Stimulated activated CD4-positive, alpha-beta T cell treated with anti-CD3 and anti-CD28 coated beads, Interleukin-1b, Interleukin-23, amount 100 ng/mL, for 24 hours (primary cell): ENCODE measurements at regions not wholly inside any gene's neighbourhood (a gene's known extent, or its start where the extent isn't known, plus 50 kb on each side); places are given as distances from the start of the nearest gene placed in this dataset.
"Not testable (repeated sequence)": the region's sequence is repeated elsewhere in the genome, so short reads cannot be mapped to it uniquely, and the experiment has no call there.

Source experiments
- DNase-seq, 4 experiments: peaks; one replicate each; pipeline ENCODE4 v3.0.0-alpha.2; 2020; ENCODE audit warnings: low read depth in 4 of 4, low spot score in 1 of 4

DNA sequence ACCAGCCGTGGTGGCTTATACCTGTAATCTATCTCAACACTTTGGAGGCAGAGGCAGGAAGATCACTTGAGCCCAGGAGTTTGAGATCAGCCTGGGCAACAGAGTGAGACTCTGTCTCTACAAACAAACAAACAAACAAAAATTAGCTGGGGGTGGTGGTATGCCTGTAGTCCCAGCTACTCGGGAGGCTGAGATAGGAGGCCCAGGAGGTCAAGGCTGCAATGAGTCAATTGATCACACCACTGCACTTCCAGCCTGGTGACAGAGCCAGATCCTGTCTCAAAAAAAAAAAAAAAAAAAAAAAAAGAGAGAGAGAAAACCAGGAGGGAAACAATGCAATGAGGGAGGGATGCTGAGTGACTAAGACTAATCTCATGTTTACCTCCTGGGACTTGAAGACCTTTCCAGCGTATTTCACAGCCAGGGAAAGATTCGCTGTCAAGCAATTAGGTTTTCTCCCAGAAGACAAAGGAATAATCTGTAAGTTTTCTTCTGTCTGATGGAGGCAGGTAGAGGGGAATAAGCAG lies 51.1 kb upstream of the MIER3 start:
- no peak for DNase-seq

DNA sequence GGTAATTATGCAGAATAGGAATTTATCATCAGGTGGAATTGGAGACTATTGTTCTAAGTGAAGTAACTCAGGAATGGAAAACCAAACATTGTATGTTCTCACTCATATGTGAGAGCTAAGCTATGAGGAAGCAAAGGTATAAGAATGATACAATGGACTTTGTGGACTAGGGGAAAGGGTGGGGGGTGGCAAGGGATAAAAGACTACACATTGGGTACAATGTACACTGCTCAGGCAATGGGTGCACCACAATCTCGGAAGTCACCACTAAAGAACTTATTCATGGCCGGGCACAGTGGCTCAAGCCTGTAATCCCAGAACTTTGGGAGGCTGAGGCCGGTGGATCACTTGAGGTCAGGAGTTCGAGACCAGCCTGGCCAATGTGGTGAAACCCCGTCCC lies 51.6 kb upstream of the MIER3 start:
- DNase-seq, result not testable (repeated sequence)

DNA sequence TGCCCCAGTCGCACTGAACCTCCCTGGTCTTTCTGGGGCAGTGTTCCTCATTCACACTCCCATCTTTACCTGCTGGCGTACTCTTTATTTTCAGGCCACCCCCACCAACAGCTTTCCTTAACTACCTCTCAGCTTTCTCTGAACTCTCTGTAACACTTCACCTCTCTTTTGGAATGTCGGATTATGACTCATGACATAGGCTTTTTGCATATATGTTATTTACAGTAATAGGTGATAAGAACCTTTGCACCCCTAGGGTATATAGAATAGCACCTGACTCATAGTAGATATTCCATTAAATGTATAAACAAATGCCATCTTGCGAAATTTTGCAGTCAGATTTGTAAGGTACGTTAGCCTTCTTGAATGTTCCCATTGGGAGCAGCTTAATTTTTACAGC lies 52.9 kb upstream of the MIER3 start:
- DNase-seq, result no peak

DNA sequence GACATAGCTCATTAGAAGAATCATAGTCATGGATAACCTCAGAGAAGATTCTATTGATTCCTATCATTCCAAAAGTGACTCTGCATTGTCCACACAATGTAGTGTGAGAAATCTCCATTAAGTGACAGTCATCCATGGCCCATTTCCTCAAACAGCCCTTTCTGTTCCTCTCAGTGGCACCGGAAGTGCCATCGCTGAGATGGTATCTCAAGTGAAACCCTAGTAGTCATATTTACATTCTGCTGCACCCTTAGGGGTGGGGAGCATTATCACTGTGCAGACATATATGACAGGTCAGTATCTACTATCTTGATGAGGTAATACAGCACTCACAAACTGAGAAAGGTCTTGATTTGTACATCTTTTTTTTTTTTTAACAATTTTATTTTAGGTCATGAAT lies 55.4 kb upstream of the MIER3 start:
- no peak for DNase-seq

DNA sequence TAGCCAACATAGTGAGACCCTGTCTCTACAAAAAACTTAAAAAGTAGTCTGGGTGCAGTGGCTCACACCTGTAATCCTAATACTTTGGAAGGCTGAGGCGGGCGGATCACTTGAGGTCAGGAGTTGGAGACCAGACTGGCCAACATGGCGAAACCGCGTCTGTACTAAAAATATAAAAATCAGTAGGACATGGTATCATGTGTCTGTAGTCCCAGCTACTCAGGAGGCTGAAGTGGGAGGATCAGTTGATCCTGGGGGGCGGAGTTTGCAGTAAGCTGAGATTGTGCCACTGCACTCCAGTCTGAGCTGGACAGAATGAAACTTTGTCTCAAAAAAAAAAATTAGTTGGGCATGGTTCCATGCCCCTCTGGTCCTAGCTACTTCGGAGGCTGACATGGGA lies 57.9 kb upstream of the MIER3 start:
- no peak for DNase-seq

DNA sequence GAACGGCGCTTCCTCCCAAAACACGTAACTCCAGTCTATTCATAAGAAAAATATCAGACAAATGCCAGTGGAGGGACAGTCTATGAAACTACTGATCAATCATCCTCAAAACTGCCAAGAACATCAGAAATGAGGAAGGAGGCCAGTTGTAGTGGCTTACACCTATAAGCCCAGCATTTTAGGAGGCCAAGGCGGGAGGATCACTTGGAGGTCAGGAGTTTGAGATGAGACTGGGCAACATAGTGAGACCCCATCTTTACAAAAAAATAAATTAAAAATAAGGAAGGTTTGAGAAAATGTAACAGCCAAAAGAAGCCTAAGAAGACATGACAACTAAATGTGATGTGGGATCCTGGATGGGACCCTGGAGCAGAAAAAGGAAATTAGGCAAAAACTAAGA lies 58.9 kb upstream of the MIER3 start:
- no peak for DNase-seq

DNA sequence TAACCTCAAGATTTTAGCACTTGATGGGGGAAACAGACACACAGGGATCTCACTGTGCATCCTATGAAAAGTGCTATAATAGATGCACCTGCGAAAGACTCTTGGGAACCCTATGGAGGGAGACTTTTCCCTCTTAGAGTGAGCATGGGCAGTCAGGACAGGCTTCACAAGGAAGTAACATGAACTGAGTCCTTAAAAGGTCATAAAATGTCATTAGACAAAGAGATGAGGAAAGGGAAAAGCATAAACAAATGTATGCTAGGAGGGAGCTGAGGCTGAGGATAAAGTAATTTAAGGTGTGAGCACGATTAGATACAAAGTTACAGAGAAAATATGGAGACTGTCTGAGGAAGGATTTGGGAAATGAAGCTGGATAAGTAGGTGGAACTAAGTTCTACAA lies 60.6 kb upstream of the MIER3 start:
- DNase-seq, result no peak

DNA sequence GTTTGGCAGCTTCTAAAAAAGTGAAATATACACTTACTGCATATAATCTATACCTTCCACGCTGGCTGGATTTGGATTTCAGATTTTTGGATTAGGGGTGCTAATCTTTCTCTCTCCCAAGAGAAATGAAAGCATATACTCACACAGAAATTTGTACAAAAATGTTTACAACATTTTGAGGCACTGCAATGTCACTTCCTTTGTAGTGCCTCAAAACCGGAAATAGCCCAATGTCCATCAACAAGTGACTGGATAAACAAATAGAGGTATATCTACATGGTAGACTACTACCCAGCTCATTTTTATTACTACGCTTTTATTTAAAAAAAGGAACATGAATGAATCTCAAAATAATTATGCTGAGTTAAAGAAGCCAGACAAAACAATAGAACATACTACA lies 74.0 kb upstream of the MIER3 start:
- DNase-seq, result no peak

DNA sequence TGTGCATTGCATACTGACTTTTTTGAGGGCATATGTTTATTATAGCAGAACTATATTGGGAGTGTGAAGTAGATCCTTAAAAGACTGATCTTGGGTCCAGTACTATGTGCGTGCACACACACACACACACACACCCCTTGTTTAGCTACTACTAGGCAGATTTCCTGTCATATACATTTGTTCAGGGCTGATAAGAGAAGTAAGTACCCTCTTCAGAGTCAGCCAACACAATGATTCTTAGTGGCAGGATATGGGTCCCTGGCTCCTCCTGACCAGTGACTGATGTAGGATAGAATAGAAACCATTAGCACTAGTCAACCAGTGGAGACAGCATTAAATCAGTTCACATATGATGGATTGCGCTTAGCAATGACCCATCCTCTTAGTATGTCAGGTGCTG lies 76.2 kb upstream of the MIER3 start:
- no peak for DNase-seq

DNA sequence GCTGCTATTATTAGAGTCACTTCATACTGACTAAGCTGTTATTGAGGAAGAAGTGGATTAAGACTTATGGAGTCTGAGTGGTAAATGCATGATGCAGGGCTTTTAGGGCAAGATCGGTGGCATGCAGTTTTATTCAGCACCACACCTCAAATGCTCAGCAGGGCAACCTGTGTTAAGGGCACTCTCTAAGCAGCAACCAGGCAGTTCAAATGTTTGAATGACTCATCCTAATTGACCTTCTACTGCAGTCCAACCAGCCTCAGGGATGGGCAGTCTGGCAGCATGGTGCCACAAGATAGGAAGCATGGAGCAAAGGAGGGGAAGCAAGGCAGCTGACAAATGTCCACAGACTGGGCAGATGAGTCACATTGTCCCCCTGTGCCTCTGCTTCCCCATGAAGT lies 80.2 kb upstream of the MIER3 start:
- DNase-seq, result no peak

DNA sequence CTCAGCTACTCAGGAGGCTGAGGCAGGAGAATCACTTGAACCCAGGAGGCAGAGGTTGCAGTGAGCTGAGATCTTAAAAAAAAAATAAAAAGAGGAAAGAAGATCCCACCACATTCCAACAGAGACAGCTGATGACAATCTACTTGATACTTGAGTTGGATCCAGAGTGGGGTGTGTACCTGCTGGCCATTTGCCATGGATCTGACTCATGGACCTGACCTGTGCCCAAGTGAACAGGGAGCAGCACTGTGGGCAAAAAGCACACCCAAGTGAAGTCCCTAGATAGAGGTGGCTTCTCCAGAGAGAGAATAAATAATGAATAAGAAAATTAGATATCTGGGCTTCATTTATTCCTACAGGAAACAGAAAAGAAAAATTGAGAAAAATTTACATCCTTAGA lies 81.2 kb upstream of the MIER3 start:
- DNase-seq, result no peak

DNA sequence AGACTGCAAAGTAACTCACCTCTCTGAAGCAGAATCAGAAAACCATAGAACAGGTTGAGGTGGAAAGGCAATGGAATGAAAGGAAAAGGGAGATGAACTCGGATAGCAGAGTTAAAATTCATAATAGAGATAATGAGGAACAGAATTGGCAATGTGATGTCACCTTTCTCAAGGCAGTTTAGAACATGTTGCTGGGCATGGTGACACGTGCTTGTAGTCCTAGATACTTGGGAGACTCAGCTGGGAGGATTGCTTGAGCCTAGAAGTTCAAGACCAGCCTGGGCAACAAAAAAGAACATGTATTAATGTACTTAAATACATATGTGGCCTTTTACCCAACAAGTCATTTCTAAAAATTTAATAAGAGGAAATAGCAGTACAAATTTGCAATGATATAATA lies 81.6 kb upstream of the MIER3 start:
- DNase-seq, result no peak

DNA sequence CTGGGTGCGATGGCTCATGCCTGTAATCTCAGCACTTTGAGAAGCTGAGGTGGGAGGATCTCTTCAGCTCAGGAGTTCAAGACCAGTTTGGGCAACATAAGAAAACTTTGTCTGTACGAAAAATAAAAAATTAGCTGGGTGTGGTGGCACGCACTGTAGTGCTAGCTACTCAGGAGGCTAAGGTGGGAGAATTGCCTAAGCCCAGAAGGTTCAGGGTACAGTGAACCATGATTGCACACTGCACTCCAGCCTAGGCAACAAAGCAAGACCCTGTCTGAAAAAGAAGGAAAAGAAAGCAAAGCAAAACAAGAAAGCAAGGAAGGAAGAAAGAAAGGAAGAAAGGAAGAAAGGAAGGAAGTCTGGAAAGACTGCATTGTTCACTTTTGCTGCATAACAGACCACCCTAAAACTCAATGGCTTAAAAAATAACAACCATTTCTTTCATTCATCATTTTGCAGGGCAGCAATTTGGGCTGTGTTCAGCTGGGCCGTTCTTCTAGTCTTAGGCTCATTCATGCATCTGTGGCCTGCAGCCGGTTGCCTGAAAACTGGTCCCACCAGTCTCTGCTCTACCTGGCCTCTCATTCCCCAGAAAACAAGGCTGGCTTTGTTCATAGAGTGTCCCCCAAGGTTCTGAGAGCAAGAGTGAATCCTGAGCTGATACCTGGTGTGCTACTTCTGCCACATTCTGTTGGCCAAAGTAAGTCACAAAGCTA lies 82.4 kb upstream of the MIER3 start:
- DNase-seq, result no peak

DNA sequence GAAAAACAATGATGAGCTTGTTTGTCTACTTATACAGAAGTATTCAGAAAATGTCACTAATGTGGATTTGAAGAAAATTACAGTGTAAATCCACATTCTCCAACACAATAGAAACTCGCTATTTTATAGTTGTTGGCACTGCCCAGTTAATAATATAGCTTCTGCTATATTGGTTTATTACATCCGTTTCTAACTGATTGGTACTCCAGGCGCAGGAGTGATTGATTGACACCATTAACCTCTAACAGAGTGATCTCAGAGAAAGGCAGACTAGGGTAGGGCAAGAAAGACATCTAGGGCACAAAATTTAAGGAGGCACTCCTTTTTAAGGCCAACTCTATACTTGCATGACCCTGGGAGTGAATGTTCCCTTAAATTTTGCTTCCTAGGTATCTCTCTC lies 84.0 kb upstream of the MIER3 start:
- DNase-seq, result no peak

DNA sequence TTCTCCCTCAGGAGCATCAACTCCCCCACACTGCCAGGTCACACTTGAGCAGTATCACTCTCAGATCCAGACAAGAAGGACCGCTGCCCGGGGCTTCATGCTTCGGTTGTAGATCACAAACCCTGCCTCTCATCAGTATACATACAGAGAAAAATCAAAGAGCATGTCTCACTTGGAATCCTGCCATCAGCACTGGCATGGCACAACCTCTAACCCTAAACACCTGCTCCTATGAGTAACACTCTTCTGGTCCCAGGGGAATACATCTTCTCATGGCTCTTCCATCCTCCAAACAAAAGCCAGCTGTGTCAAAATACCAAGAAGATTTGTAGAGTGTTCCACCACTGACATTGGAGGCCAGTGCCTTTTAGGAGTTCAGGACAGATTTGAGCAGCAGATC lies 84.8 kb upstream of the MIER3 start:
- DNase-seq, result no peak

DNA sequence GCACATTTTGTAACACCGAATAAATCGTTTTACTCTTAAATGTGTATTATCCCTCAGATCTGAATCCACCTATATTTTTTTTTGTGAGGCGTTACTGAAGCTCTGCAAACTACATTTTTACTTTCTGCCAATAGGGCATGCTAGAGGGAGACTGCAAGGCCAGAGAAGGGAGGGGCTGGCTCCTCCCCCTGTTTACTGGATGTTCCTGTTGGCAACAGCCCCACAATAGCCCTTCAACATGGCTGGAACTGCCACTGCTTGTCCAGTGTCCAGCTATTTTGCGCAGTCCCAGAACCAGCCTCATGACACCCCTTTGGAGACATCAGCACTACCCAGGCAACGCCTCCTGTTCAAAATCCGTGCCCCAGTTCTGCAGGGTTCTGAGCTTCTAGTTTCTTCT lies 85.4 kb upstream of the MIER3 start:
- no peak for DNase-seq

DNA sequence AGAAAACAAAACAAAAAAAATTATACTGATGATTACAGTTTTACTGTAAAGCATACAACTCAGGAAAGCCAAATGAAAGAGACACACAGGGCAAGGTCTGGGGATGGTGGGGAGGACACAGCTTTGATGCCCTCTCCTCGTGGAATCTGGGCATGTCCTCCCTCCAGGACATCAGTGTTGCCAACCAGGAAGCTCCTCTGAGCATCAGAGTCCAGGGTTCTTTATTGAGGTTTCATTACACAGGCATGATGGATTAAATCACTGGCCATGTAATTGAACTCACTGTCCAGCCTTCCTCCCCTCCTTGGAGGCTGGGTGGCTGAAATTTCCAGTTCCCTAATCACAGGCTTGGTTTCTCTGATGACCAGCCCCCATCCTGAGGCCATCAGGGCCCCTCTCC lies 89.6 kb upstream of the MIER3 start:
- no peak for DNase-seq

DNA sequence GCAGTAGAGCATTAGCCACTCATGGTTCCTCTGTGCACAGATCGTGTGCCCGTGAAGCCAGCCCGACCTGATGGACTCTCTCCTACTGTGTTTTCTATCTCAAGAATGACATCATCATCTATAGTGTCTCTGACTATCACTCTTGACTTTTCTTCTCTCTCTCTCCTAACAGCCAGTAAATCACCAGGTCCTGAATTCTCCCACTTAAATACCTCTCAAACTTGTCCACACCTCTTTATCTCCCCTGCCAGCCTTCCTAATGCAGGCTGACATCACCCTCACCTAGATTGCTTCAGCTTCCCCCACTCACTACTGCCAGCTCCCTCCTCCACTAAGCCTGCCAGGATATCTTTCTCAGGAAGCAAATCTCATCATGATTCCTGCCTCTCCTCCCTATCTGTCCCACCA lies 90.6 kb upstream of the MIER3 start:
- DNase-seq, result no peak

DNA sequence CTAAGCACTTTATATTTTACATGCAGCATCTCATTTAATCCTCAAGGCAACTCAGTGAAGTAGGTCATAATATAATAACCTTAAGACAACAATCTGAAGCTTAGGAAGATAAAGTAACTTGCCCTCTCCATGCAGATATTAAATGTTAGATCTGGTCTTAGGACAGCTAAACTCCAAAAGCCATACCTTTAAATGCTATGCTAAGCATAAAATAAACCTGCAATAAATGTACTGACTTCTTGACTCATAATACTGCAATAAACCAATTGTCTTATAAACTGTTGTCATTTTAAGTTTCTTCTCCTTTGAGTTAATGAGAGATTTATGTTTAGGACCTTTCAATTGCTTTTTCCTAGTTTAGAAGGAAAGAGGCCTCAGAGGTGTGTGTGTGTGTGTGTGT lies 102.2 kb upstream of the MIER3 start:
- no peak for DNase-seq

DNA sequence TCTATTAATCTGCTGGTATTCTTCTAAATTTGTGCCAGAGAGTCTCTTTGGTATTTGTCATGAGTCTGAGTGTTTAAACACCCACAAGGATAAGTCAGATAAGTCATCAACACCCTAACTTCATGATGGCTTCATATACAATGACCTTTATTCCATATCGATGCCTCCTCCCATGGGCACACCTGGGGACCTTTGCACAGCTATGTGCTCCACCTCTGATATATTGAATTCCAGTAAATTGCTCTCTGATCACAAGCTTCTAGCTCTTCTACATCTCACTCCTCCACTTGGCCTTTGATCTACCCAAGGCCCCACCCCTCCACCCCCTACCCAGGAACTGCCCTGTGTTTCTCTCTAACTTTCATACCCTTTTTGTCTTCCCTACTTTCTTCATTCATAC lies 102.7 kb upstream of the MIER3 start:
- DNase-seq, result no peak

DNA sequence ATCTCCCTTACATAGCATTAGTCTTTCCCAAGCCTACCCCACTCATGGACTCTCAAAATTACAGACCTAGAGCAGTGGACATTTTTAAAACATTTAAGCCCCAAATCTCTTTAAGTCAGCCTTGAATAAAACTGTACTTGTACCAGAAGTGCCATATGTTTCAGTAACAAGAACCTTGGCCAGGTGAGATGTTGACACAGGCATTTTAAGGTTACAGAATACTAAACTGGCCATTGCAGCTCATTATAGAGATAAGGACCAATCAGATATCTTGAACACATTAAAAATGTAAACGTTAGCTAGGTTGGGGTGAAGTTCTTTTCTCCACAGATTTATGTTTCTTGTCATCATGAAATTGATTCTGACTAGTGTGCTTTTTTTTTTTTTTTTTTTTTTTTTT lies 103.8 kb upstream of the MIER3 start:
- DNase-seq, result no peak

DNA sequence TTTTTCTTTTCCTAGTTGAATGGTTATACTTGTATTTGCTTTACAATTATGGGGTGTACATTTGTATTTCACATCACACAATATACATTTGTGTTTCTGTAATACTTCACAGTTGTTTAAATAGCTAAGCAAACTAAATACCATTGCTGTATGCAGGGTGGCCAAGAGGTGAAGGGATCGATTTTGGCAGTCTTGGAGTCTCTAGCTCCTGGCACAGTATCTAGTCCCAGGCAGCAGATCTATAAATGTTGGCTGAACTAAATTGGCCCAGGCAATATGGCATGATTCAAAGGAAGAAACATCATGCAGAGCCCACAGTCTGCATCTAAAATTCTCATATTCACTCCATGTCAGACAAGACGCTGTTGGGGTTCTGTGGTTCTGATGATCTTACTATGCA lies 110.1 kb upstream of the GPBP1 start:
- DNase-seq, result no peak

DNA sequence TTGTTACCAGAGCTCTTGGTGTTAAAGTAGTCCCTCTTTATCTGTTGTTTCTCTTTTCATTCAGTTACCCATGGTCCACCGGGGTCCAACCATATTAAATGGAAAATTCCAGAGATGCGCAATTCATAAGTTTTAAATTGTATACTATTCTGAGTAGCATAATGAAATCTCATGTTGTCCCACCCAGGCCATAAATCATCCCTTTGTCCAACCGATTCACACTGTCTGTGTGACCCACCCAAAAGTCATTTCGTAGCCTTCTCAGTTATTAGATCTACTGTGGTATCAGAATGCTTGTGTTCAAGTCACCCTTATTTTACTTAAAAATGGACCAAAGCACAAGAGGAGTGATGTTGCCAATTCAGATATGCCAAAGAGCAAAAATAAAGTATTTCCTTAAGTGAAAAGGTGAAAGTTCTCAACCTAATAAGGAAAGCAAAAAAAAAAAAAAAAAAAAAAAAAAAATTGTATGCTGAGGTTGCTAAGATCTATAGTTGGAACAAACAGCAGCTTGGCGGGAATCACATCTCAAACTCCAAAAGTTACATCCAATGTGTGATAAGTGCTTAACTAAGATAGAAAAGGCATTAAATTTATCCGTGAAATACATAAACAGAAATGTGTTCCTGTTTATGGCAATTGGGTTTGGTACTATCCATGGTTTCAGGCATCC lies 106.8 kb upstream of the GPBP1 start:
- no peak for DNase-seq
